Adrenal gland (tissue), 9 donors: ENCODE measurements at regions not wholly inside any gene's neighbourhood (a gene's known extent, or its start where the extent isn't known, plus 50 kb on each side); places are given as distances from the start of the nearest gene placed in this dataset.

Experiments
- DNase-seq, 7 donors: peaks; one replicate each; pipeline ENCODE4 v3.0.0-alpha.2; 2019 to 2020
- H3K27ac ChIP-seq, 5 donors: fragments of 200-600 bp; sonication (generic) in 4 of 5; 1 replicate in 3 of 5; 2 replicates in 2 of 5; pipeline versions ENCODE4 v1.5.1 to v1.8.0; 2016 to 2020; ENCODE audit warnings: mild to moderate bottlenecking in 1 of 5
- H3K27me3 ChIP-seq: fragments of 200-600 bp; 2 replicates; pipeline ENCODE4 v1.8.0; 2021
- H3K36me3 ChIP-seq, 2 donors: fragments of 200-600 bp; replicated peaks in 1 of 2; 1 replicate in 1 of 2; 2 replicates in 1 of 2; pipeline versions ENCODE4 v1.5.1 to v1.8.0; 2018 to 2022
- H3K4me1 ChIP-seq, 2 donors: fragments of 200-600 bp; replicated peaks in 1 of 2; 1 replicate in 1 of 2; 2 replicates in 1 of 2; pipeline versions ENCODE4 v1.5.1 to v1.8.0; 2018 to 2021
- H3K4me3 ChIP-seq, 4 donors: fragments of 200-600 bp; sonication (generic) in 3 of 4; one replicate each; pipeline ENCODE4 v1.5.1; 2016 to 2018
- H3K9me3 ChIP-seq, 3 donors: fragments of 200-600 bp; sonication (generic) in 1 of 3; replicated peaks in 1 of 3; 1 replicate in 2 of 3; 2 replicates in 1 of 3; pipeline versions ENCODE4 v1.5.1 to v1.8.0; 2016 to 2021
- CTCF ChIP-seq, 6 experiments: fragments of 450-650 bp in 4 of 6; fragments of 200-600 bp in 2 of 6; sonication (generic) in 1 of 6; IDR thresholded peaks; 1 replicate in 5 of 6; 2 replicates in 1 of 6; pipeline versions ENCODE4 v1.5.1 to v1.8.0; 2016 to 2021; ENCODE audit warnings: antibody characterized with exemption in 6 of 6, mild to moderate bottlenecking in 2 of 6, moderate library complexity in 1 of 6
- POLR2A ChIP-seq, 2 donors: fragments of 450-650 bp; IDR thresholded peaks; one replicate each; pipeline ENCODE4 v1.6.1; 2017; ENCODE audit warnings: antibody characterized with exemption in 2 of 2, mild to moderate bottlenecking in 2 of 2, moderate library complexity in 1 of 2
- WGBS, 4 donors: extraction: QIAGEN DNeasy Blood & Tissue Kit in 2 of 4; methylation state at CpG; one replicate each; pipeline versions ENCODE4 v1.1.5 to v1.1.7; 2013 to 2017; 5-methylcytosine and 5-hydroxymethylcytosine counted together
- intact Hi-C, 2 donors: fragments of 100-400 bp; cut with DNase I; formaldehyde crosslinking; loops; one replicate each; pipeline versions ENCODE4 v1.14.1 to v1.15.0; 2022 to 2023
- donor health status: healthy with polysubstance abuse.
- donor health status: Bipolar disorder and iron deficiency.
- donor health status: DM: yes; HTN: yes; CAD: no.
- donor health status: DM: no; HTN: no; CAD: no.
- donor health status: DM: no; HTN: no; CAD: no.

DNA sequence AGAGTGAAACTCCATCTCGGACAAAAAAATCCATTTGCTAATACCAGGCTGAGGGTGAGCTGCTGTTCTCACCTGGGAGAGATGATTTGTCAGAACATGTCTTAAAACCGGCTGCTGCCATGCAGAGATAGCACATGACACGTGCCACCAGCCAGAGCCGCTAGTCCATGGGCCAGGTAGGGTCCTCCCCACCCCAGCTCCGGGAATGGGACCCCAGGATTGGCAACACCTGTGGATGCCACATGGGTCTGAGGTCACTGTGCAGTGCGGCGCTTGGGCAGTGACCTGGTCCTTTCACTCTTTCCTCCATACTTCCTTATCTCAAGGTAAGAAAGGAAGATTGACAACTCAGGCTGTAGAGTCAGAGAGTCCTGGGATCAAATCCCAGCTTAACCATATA, 393.3 kb upstream of the TNRC6C start:
- no peak for TF ChIP-seq CTCF (IDR thresholded peaks at IDR 0.05)
- TF ChIP-seq POLR2A (IDR thresholded peaks at IDR 0.05): no peak

DNA sequence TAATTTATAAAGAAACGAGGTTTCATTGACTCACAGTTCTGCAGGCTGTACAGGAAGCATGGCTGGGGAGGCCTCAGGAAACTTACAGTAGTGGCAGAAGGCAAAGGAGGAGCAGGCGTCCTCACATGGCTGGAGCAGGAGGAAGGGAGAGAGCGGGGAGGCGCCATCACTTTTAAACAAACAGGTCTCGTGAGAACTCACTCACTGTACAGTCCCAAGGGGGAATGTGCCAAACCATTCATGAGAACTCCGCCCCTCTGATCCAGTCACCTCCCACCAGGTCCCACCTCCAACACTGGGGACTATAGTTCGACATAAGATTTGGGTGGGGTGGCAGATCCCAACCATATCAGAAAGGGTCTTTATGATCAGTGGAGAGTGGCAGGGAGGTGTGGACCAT, 392.4 kb upstream of the TNRC6C start:
- Histone ChIP-seq H3K4me3 (no peak overlapping the region), H3K4me1 (no peaks in the 10 kb centered on the region), H3K27ac (no peak overlapping the region), H3K27me3 (peaks cover 14% of the 10 kb centered on the region), H3K9me3 (no peaks in the 10 kb centered on the region), H3K36me3 (no peaks in the 10 kb centered on the region)
- no peak for TF ChIP-seq POLR2A (IDR thresholded peaks at IDR 0.05)
- no peak for TF ChIP-seq CTCF (IDR thresholded peaks at IDR 0.05)
- DNase-seq: no peak
- 72 to 81% (median 77%) methylated on average over 7 of the region's 7 CpGs for WGBS, 4 donors
- intact Hi-C loops: no loop called here

More for the DNA sequence above, 393.3 kb upstream of the TNRC6C start:
- Histone ChIP-seq H3K9me3 (no peaks in the 10 kb centered on the region), H3K4me3 (no peak overlapping the region), H3K36me3 (no peaks in the 10 kb centered on the region), H3K27me3 (peaks cover 12% of the 10 kb centered on the region), H3K4me1 (no peaks in the 10 kb centered on the region), H3K27ac (no peak overlapping the region)
- 79 to 92% (median 82%) methylated on average over 5 to 7 of the region's 7 CpGs for WGBS, 4 donors
- no peak for DNase-seq
- intact Hi-C loops: no loop called here

GRCh38 chr17:77566566-77567138, 391.9 kb upstream of the TNRC6C start:
- DNase-seq: no peak
- H3K27me3 ChIP-seq: peaks cover 14% of the 10 kb centered on the region
- H3K4me1 ChIP-seq: no peaks in the 10 kb centered on the region
- H3K4me3 ChIP-seq: no peak overlapping the region
- intact Hi-C loops: no loop called here
- H3K9me3 ChIP-seq: no peaks in the 10 kb centered on the region
- no peaks in the 10 kb centered on the region for H3K36me3 ChIP-seq
- H3K27ac ChIP-seq: no peak overlapping the region
- no peak for TF ChIP-seq CTCF (IDR thresholded peaks at IDR 0.05)
- no peak for TF ChIP-seq POLR2A (IDR thresholded peaks at IDR 0.05)
- WGBS, 4 donors: 80 to 91% (median 88%) methylated on average over 13 of the region's 13 CpGs

- intact Hi-C loops: no loop called here
- no peak overlapping the region for H3K27ac ChIP-seq
- DNase-seq: no peak
- no peaks in the 10 kb centered on the region for H3K9me3 ChIP-seq
- H3K4me3 ChIP-seq: no peak overlapping the region
- TF ChIP-seq CTCF (IDR thresholded peaks at IDR 0.05): no peak
- TF ChIP-seq POLR2A (IDR thresholded peaks at IDR 0.05): no peak
- peaks cover 14% of the 10 kb centered on the region for H3K27me3 ChIP-seq
- no peaks in the 10 kb centered on the region for H3K4me1 ChIP-seq
- WGBS, 4 donors: 80 to 84% (median 83%) methylated on average over 7 of the region's 7 CpGs
- no peaks in the 10 kb centered on the region for H3K36me3 ChIP-seq
These were observed 390.0 kb upstream of the TNRC6C start for GRCh38 chr17:77568540-77568939.
